ENCODE measurements at regions not wholly inside any gene's neighbourhood (a gene's known extent, or its start where the extent isn't known, plus 50 kb on each side); places are given as distances from the start of the nearest gene placed in this dataset.

DNA sequence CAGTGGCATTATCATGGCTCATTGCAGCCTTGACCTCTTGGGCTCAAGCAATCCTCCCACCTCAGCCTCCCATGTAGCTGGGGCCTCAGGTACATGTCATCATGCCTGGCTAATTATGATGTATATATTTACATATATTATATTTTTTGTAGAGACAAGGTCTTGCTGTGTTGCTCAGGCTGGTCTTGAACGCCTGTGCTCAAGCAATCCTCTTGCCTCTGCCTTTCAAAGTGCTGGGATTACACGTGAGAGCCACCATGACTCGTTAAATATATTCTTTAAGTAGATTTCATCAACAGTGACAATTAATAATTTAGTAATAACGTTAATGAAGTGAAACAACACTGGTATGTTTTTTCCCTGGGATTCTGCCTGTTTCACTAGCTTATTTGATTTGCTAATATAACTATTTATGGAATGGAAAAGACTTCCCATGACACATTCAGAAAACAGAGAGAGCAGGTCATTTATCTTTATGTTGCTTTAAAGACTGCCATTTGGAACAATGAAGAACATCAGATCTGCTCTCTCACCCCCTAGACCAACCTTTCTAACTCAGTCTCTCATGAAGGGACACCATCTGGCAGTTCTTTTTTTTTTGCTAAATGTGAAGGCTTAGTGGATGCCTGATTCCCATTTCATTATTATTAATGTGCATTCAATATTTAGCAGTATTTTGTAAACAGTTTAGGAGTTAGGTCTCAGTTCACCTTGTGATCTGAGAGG is 295.6 kb downstream of the KIF4B start:
- TF ChIP-seq FOXP2 (optimal IDR thresholded peaks at IDR 0.05; ENCODE audit: borderline replicate concordance, extremely low read depth, extremely low read length, insufficient read depth): no peak
- no peak for TF ChIP-seq POLR2AphosphoS5 (IDR thresholded peaks at IDR 0.05; ENCODE audit: low read depth, low read length)
- no peak for TF ChIP-seq REST (IDR thresholded peaks at IDR 0.05; ENCODE audit: insufficient read depth in 1 of 2, low read depth in 2 of 2, low read length in 2 of 2)
- TF ChIP-seq TAF1 (IDR thresholded peaks at IDR 0.05; ENCODE audit: borderline replicate concordance, insufficient read depth, low read length): no peak
- TF ChIP-seq SIN3A (IDR thresholded peaks at IDR 0.05; ENCODE audit: borderline replicate concordance, insufficient read depth, low read length): no peak

DNA sequence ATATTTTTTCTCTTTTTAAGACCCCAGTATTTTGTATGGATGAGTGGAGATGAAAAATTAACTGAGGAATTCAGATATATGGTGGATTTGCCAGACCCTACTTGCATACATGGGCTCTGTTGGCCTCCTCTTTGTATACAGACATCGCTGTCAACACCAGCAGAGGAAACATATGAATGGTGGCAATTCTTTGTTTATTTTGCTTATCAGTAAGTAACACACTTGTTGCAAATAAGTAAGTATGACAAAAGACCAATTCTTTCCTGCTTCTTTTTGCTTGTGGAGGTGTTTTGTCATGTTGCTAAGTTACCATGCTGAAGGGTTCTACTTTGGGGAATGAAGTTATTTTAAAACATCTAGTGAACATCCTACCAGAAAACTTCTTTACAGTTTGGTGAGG is 298.2 kb downstream of the KIF4B start:
- TF ChIP-seq POLR2AphosphoS5 (IDR thresholded peaks at IDR 0.05; ENCODE audit: low read depth, low read length) (no peak), SIN3A (IDR thresholded peaks at IDR 0.05; ENCODE audit: borderline replicate concordance, insufficient read depth, low read length) (no peak), FOXP2 (optimal IDR thresholded peaks at IDR 0.05; ENCODE audit: borderline replicate concordance, extremely low read depth, extremely low read length, insufficient read depth) (no peak), TAF1 (IDR thresholded peaks at IDR 0.05; ENCODE audit: borderline replicate concordance, insufficient read depth, low read length) (no peak), REST (IDR thresholded peaks at IDR 0.05; ENCODE audit: insufficient read depth in 1 of 2, low read depth in 2 of 2, low read length in 2 of 2) (no peak)

GRCh38 chr5:155313518-155313917 is 300.0 kb downstream of the KIF4B start:
- no peak for TF ChIP-seq REST (IDR thresholded peaks at IDR 0.05; ENCODE audit: insufficient read depth in 1 of 2, low read depth in 2 of 2, low read length in 2 of 2)
- no peak for TF ChIP-seq FOXP2 (optimal IDR thresholded peaks at IDR 0.05; ENCODE audit: borderline replicate concordance, extremely low read depth, extremely low read length, insufficient read depth)
- no peak for TF ChIP-seq TAF1 (IDR thresholded peaks at IDR 0.05; ENCODE audit: borderline replicate concordance, insufficient read depth, low read length)
- no peak for TF ChIP-seq POLR2AphosphoS5 (IDR thresholded peaks at IDR 0.05; ENCODE audit: low read depth, low read length)
- no peak for TF ChIP-seq SIN3A (IDR thresholded peaks at IDR 0.05; ENCODE audit: borderline replicate concordance, insufficient read depth, low read length)

DNA sequence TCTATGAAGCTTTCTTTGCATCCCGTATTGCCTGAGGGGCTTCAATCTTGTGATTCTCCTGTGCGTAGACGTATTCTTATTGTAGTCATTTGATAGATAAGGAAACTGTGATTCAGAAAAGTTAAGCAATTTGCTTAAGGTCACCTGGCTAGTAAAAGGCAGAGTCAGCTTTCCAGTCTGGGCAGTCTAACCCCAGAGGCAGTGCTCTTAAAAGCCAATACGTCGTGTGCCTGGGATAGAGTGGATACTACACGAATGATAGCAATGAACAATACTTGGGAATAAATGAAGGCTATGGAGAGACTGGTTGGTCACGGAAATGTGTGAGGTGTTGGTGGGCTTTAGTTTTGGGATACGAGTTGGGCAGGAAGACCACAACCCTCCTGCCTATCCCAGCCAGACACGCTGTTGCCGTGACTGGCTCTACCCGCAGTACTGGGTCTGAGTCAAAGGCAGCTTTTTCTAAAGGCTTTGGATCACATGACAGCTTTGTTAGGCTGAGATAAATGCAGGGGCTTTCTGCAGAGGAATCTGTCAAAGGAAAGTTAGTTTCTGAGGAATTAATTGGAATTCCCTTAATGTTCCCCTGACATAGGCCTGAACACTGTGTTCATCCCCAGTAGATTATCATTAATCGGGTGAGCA is 302.6 kb downstream of the KIF4B start:
- TF ChIP-seq TAF1 (IDR thresholded peaks at IDR 0.05; ENCODE audit: borderline replicate concordance, insufficient read depth, low read length) (no peak), FOXP2 (optimal IDR thresholded peaks at IDR 0.05; ENCODE audit: borderline replicate concordance, extremely low read depth, extremely low read length, insufficient read depth) (no peak), SIN3A (IDR thresholded peaks at IDR 0.05; ENCODE audit: borderline replicate concordance, insufficient read depth, low read length) (no peak), POLR2AphosphoS5 (IDR thresholded peaks at IDR 0.05; ENCODE audit: low read depth, low read length) (no peak), REST (IDR thresholded peaks at IDR 0.05; ENCODE audit: insufficient read depth in 1 of 2, low read depth in 2 of 2, low read length in 2 of 2) (no peak)
